H9 (cell line): ENCODE measurements at regions not wholly inside any gene's neighbourhood (a gene's known extent, or its start where the extent isn't known, plus 50 kb on each side); places are given as distances from the start of the nearest gene placed in this dataset.

Experiments used
- DNase-seq: peaks from one replicate; pipeline ENCODE4 v3.0.0-alpha.2; 2017
- H2AFZ ChIP-seq: one replicate; pipeline ENCODE4 v1.6.1; 2013; ENCODE audit warnings: mild to moderate bottlenecking, low read length, control low read depth, moderate library complexity
- H2AK5ac ChIP-seq: 2 replicates; pipeline ENCODE4 v1.6.1; 2013; ENCODE audit warnings: low read length, control low read depth, mixed read lengths; ENCODE audit not compliant: insufficient read length
- H2BK120ac ChIP-seq: one replicate; pipeline ENCODE4 v1.6.1; 2013; ENCODE audit warnings: low read depth, mild to moderate bottlenecking, low read length, control low read depth, inconsistent platforms; ENCODE audit not compliant: poor library complexity, severe bottlenecking
- H2BK12ac ChIP-seq: 2 replicates; pipeline ENCODE4 v1.6.1; 2013; ENCODE audit warnings: low read length, control low read depth, mixed read lengths, low read depth; ENCODE audit not compliant: insufficient read length
- H2BK15ac ChIP-seq: 2 replicates; pipeline ENCODE4 v1.6.1; 2013; ENCODE audit warnings: low read depth, low read length, control low read depth
- H2BK20ac ChIP-seq: one replicate; pipeline ENCODE4 v1.6.1; 2013; ENCODE audit warnings: low read depth, mild to moderate bottlenecking, low read length, control low read depth, inconsistent platforms; ENCODE audit not compliant: poor library complexity, severe bottlenecking
- H2BK5ac ChIP-seq: 2 replicates; pipeline ENCODE4 v1.6.1; 2013; ENCODE audit warnings: low read length, control low read depth, mixed read lengths; ENCODE audit not compliant: insufficient read length
- H3K14ac ChIP-seq: 2 replicates; pipeline ENCODE4 v1.6.1; 2013; ENCODE audit warnings: low read length, control low read depth; ENCODE audit not compliant: insufficient read depth
- H3K18ac ChIP-seq: 2 replicates; pipeline ENCODE4 v1.6.1; 2013; ENCODE audit warnings: low read depth, mild to moderate bottlenecking, mixed read lengths, low read length, control low read depth; ENCODE audit not compliant: insufficient read length
- H3K23ac ChIP-seq: 2 replicates; pipeline ENCODE4 v1.6.1; 2013; ENCODE audit warnings: low read length, control low read depth, mixed read lengths, low read depth; ENCODE audit not compliant: insufficient read length
- H3K23me2 ChIP-seq: 2 replicates; pipeline ENCODE4 v1.6.1; 2013; ENCODE audit warnings: low read depth, mild to moderate bottlenecking, mixed read lengths, low read length, control low read depth; ENCODE audit not compliant: insufficient read length, poor library complexity, severe bottlenecking
- H3K27ac ChIP-seq: 2 replicates; pipeline ENCODE4 v1.5.1; 2013; ENCODE audit warnings: low read length, control low read depth, mixed read lengths, low read depth; ENCODE audit not compliant: insufficient read length
- H3K27me3 ChIP-seq: 2 replicates; pipeline ENCODE4 v1.6.1; 2013; ENCODE audit warnings: low read length, control low read depth, inconsistent platforms; ENCODE audit not compliant: insufficient read depth
- H3K4ac ChIP-seq: 2 replicates; pipeline ENCODE4 v1.6.1; 2013; ENCODE audit warnings: low read depth, mild to moderate bottlenecking, control low read depth, inconsistent platforms, low read length, moderate library complexity
- H3K4me1 ChIP-seq: 2 replicates; pipeline ENCODE4 v1.6.1; 2013; ENCODE audit warnings: low read length, control low read depth, inconsistent platforms; ENCODE audit not compliant: insufficient read depth
- H3K4me2 ChIP-seq: 2 replicates; pipeline ENCODE4 v1.6.1; 2013; ENCODE audit warnings: low read length, control low read depth, mixed read lengths; ENCODE audit not compliant: insufficient read length, insufficient read depth
- H3K56ac ChIP-seq: 2 replicates; pipeline ENCODE4 v1.6.1; 2013; ENCODE audit warnings: low read depth, mild to moderate bottlenecking, mixed read lengths, low read length, control low read depth; ENCODE audit not compliant: insufficient read length
- H3K79me1 ChIP-seq: 2 replicates; pipeline ENCODE4 v1.6.1; 2013; ENCODE audit warnings: low read depth, mild to moderate bottlenecking, moderate library complexity, low read length, control low read depth, inconsistent platforms; ENCODE audit not compliant: insufficient read depth, poor library complexity, severe bottlenecking
- H3K79me2 ChIP-seq: 2 replicates; pipeline ENCODE4 v1.6.1; 2013; ENCODE audit warnings: low read length, control low read depth, inconsistent platforms; ENCODE audit not compliant: insufficient read depth
- H3K9ac ChIP-seq: 2 replicates; pipeline ENCODE4 v1.6.1; 2013; ENCODE audit warnings: low read length, control low read depth, mixed read lengths; ENCODE audit not compliant: insufficient read length; ENCODE audit errors: extremely low read depth
- H3K9me3 ChIP-seq: one replicate; pipeline ENCODE4 v1.6.1; 2013; ENCODE audit warnings: low read depth, low read length, inconsistent platforms; ENCODE audit not compliant: control insufficient read depth
- H3T11ph ChIP-seq: one replicate; pipeline ENCODE4 v1.6.1; 2013; ENCODE audit warnings: mild to moderate bottlenecking, low read length, control low read depth, inconsistent platforms
- H4K20me1 ChIP-seq: one replicate; pipeline ENCODE4 v1.6.1; 2013; ENCODE audit not compliant: control insufficient read depth, insufficient read length, insufficient read depth
- H4K5ac ChIP-seq: 2 replicates; pipeline ENCODE4 v1.6.1; 2013; ENCODE audit warnings: low read depth, mild to moderate bottlenecking, mixed read lengths, low read length, control low read depth; ENCODE audit not compliant: insufficient read length
- H4K8ac ChIP-seq: replicated peaks from 2 replicates; pipeline ENCODE4 v1.6.1; 2013; ENCODE audit warnings: low read length, control low read depth, mixed read lengths, low read depth; ENCODE audit not compliant: insufficient read length
- H4K91ac ChIP-seq: 2 replicates; pipeline ENCODE4 v1.6.1; 2013; ENCODE audit warnings: low read depth, mild to moderate bottlenecking, moderate library complexity, mixed read lengths, low read length, control low read depth; ENCODE audit not compliant: insufficient read length
- H3K27ac Mint-ChIP-seq, 3 experiments: 2 replicates in 2 of 3; 3 replicates in 1 of 3; pipeline ENCODE4 v1.8.0; 2020 to 2021; ENCODE audit warnings: mixed read lengths in 3 of 3, mild to moderate bottlenecking in 1 of 3, moderate library complexity in 1 of 3
- H3K27me3 Mint-ChIP-seq: 2 replicates; pipeline ENCODE4 v1.8.0; 2021; ENCODE audit warnings: low read depth, mild to moderate bottlenecking, moderate library complexity, mixed read lengths
- H3K36me3 Mint-ChIP-seq, 3 experiments: 2 replicates in 2 of 3; 3 replicates in 1 of 3; pipeline ENCODE4 v1.8.0; 2020 to 2021; ENCODE audit warnings: low read depth in 3 of 3, mixed read lengths in 3 of 3; ENCODE audit not compliant: insufficient read depth in 1 of 3
- H3K4me1 Mint-ChIP-seq, 2 experiments: 2 replicates each; pipeline ENCODE4 v1.8.0; 2020; ENCODE audit warnings: mixed read lengths in 2 of 2
- H3K4me3 Mint-ChIP-seq, 2 experiments: 2 replicates in 1 of 2; 3 replicates in 1 of 2; pipeline ENCODE4 v1.8.0; 2020 to 2021; ENCODE audit warnings: mild to moderate bottlenecking in 2 of 2, mixed read lengths in 2 of 2, moderate library complexity in 1 of 2
- H3K9me3 Mint-ChIP-seq, 2 experiments: 2 replicates in 1 of 2; 3 replicates in 1 of 2; pipeline ENCODE4 v1.8.0; 2020; ENCODE audit warnings: mild to moderate bottlenecking in 2 of 2, mixed read lengths in 2 of 2, moderate library complexity in 1 of 2
- WGBS: extraction: QIAGEN DNeasy Blood & Tissue Kit; methylation state at CpG from one replicate; pipeline ENCODE4 v1.1.7; 2013; ENCODE audit warnings: missing lambda C conversion rate, low lambda C conversion rate, mixed read lengths; ENCODE audit not compliant: insufficient read length; ENCODE audit errors: extremely low coverage; 5-methylcytosine and 5-hydroxymethylcytosine counted together
- TF ChIP-seq, protein P1 (sequence below): fragments of 200-600 bp; sonication (generic); conservative IDR thresholded peaks from 3 replicates; pipeline ENCODE4 v1.8.0; 2021; ENCODE audit warnings: antibody characterized with exemption, mild to moderate bottlenecking

DNA sequence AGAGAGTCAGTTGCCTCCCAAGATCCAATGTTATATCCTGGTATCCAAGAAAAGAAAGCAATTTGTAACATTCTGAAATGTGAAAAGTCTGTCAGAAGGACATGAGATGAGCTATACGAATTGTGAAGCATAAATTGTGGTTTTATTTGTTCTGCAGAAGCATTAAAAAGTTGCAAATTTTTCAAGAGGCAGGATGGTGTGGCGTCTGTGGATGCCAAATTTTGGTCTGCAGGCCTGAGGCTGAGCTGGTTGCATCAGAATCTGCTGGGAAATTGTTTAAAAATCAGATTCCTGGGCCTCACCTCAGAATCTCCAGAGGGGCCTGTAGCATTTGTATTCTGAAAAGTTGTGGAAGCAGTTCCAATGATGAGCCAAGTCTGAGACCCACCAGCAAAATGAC, 284.7 kb downstream of the NUAK1 start:
- no peak for DNase-seq
- Mint-ChIP-seq H3K9me3 (no peaks in the 10 kb centered on the region), H3K36me3 (no peaks in the 10 kb centered on the region), H3K4me3 (no peak overlapping the region), H3K4me1 (no peaks in the 10 kb centered on the region), H3K27ac (no peak overlapping the region), H3K27me3 (no peaks in the 10 kb centered on the region; the same call in 1 of the 2 replicates)
- no peaks in the 10 kb centered on the region for H3K79me1 ChIP-seq
- no peak overlapping the region for H3K18ac ChIP-seq
- no peaks in the 10 kb centered on the region for H3K23me2 ChIP-seq
- H2BK12ac ChIP-seq = no peak overlapping the region
- no peak overlapping the region for H3K23ac ChIP-seq
- no peak overlapping the region for H2BK15ac ChIP-seq
- no peak overlapping the region for H3K4ac ChIP-seq
- H2AFZ ChIP-seq = no peak overlapping the region
- no peak overlapping the region for H2BK120ac ChIP-seq
- H3K4me2 ChIP-seq = no peak overlapping the region
- H3T11ph ChIP-seq = no peak overlapping the region
- H2BK5ac ChIP-seq = no peak overlapping the region
- no peak overlapping the region for H2BK20ac ChIP-seq
- no peak overlapping the region for H3K27ac ChIP-seq
- no peaks in the 10 kb centered on the region for H3K27me3 ChIP-seq
- no peak overlapping the region for H3K56ac ChIP-seq
- H4K5ac ChIP-seq = no peak overlapping the region
- no CpG with 5 or more reads among the region's 2 CpGs for WGBS
- TF ChIP-seq, protein P1, sequence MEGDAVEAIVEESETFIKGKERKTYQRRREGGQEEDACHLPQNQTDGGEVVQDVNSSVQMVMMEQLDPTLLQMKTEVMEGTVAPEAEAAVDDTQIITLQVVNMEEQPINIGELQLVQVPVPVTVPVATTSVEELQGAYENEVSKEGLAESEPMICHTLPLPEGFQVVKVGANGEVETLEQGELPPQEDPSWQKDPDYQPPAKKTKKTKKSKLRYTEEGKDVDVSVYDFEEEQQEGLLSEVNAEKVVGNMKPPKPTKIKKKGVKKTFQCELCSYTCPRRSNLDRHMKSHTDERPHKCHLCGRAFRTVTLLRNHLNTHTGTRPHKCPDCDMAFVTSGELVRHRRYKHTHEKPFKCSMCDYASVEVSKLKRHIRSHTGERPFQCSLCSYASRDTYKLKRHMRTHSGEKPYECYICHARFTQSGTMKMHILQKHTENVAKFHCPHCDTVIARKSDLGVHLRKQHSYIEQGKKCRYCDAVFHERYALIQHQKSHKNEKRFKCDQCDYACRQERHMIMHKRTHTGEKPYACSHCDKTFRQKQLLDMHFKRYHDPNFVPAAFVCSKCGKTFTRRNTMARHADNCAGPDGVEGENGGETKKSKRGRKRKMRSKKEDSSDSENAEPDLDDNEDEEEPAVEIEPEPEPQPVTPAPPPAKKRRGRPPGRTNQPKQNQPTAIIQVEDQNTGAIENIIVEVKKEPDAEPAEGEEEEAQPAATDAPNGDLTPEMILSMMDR = no peak
- H4K8ac ChIP-seq = no peak overlapping the region
- H3K14ac ChIP-seq = no peak overlapping the region
- H3K79me2 ChIP-seq = no peaks in the 10 kb centered on the region
- H3K4me1 ChIP-seq = no peaks in the 10 kb centered on the region
- no peak overlapping the region for H3K9ac ChIP-seq
- H4K20me1 ChIP-seq = no peaks in the 10 kb centered on the region
- H3K9me3 ChIP-seq = no peaks in the 10 kb centered on the region
- H4K91ac ChIP-seq = no peak overlapping the region
- H2AK5ac ChIP-seq = no peak overlapping the region
